H1 (cell line): ENCODE measurements at regions not wholly inside any gene's neighbourhood (a gene's known extent, or its start where the extent isn't known, plus 50 kb on each side); places are given as distances from the start of the nearest gene placed in this dataset.

Source experiments
- BCL11A ChIP-seq, 2 experiments: IDR thresholded peaks; one replicate each; pipeline ENCODE4 v1.6.1; 2011; ENCODE audit warnings: low read depth in 2 of 2, low read length in 2 of 2, mild to moderate bottlenecking in 2 of 2
- TF ChIP-seq, protein P1 (sequence below): fragments of 300-600 bp; sonication (generic); IDR thresholded peaks from 2 replicates; pipeline ENCODE4 v1.7.1; 2012; ENCODE audit warnings: low read length, moderate library complexity, mild to moderate bottlenecking, inconsistent platforms; ENCODE audit not compliant: insufficient replicate concordance
- TF ChIP-seq, protein P2 (sequence below): IDR thresholded peaks from 2 replicates; pipeline ENCODE4 v1.6.1; 2012; ENCODE audit warnings: inconsistent platforms

DNA sequence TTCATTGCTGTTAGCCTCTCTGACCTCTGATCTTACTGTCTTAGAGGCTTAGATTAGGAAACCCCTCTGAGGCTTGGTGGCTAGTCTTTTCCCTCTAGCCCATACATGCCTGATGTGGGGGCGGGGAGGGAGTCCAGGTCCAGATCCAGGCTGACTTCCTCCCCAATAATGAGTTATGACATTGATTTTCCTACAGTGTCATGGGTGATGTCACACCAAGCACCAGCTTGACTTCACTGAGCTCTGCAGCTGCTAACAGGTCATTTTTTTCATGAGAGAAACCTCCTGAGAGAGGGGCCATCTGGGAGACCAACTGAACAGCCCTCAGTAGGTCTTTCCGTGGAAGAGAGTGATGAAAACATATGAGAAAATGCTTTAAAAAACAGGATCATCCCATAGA, 180.2 kb upstream of the N4BP1 start (continued):
- TF ChIP-seq, protein P1, sequence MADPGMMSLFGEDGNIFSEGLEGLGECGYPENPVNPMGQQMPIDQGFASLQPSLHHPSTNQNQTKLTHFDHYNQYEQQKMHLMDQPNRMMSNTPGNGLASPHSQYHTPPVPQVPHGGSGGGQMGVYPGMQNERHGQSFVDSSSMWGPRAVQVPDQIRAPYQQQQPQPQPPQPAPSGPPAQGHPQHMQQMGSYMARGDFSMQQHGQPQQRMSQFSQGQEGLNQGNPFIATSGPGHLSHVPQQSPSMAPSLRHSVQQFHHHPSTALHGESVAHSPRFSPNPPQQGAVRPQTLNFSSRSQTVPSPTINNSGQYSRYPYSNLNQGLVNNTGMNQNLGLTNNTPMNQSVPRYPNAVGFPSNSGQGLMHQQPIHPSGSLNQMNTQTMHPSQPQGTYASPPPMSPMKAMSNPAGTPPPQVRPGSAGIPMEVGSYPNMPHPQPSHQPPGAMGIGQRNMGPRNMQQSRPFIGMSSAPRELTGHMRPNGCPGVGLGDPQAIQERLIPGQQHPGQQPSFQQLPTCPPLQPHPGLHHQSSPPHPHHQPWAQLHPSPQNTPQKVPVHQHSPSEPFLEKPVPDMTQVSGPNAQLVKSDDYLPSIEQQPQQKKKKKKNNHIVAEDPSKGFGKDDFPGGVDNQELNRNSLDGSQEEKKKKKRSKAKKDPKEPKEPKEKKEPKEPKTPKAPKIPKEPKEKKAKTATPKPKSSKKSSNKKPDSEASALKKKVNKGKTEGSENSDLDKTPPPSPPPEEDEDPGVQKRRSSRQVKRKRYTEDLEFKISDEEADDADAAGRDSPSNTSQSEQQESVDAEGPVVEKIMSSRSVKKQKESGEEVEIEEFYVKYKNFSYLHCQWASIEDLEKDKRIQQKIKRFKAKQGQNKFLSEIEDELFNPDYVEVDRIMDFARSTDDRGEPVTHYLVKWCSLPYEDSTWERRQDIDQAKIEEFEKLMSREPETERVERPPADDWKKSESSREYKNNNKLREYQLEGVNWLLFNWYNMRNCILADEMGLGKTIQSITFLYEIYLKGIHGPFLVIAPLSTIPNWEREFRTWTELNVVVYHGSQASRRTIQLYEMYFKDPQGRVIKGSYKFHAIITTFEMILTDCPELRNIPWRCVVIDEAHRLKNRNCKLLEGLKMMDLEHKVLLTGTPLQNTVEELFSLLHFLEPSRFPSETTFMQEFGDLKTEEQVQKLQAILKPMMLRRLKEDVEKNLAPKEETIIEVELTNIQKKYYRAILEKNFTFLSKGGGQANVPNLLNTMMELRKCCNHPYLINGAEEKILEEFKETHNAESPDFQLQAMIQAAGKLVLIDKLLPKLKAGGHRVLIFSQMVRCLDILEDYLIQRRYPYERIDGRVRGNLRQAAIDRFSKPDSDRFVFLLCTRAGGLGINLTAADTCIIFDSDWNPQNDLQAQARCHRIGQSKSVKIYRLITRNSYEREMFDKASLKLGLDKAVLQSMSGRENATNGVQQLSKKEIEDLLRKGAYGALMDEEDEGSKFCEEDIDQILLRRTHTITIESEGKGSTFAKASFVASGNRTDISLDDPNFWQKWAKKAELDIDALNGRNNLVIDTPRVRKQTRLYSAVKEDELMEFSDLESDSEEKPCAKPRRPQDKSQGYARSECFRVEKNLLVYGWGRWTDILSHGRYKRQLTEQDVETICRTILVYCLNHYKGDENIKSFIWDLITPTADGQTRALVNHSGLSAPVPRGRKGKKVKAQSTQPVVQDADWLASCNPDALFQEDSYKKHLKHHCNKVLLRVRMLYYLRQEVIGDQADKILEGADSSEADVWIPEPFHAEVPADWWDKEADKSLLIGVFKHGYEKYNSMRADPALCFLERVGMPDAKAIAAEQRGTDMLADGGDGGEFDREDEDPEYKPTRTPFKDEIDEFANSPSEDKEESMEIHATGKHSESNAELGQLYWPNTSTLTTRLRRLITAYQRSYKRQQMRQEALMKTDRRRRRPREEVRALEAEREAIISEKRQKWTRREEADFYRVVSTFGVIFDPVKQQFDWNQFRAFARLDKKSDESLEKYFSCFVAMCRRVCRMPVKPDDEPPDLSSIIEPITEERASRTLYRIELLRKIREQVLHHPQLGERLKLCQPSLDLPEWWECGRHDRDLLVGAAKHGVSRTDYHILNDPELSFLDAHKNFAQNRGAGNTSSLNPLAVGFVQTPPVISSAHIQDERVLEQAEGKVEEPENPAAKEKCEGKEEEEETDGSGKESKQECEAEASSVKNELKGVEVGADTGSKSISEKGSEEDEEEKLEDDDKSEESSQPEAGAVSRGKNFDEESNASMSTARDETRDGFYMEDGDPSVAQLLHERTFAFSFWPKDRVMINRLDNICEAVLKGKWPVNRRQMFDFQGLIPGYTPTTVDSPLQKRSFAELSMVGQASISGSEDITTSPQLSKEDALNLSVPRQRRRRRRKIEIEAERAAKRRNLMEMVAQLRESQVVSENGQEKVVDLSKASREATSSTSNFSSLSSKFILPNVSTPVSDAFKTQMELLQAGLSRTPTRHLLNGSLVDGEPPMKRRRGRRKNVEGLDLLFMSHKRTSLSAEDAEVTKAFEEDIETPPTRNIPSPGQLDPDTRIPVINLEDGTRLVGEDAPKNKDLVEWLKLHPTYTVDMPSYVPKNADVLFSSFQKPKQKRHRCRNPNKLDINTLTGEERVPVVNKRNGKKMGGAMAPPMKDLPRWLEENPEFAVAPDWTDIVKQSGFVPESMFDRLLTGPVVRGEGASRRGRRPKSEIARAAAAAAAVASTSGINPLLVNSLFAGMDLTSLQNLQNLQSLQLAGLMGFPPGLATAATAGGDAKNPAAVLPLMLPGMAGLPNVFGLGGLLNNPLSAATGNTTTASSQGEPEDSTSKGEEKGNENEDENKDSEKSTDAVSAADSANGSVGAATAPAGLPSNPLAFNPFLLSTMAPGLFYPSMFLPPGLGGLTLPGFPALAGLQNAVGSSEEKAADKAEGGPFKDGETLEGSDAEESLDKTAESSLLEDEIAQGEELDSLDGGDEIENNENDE: no peak
- TF ChIP-seq, protein P2, sequence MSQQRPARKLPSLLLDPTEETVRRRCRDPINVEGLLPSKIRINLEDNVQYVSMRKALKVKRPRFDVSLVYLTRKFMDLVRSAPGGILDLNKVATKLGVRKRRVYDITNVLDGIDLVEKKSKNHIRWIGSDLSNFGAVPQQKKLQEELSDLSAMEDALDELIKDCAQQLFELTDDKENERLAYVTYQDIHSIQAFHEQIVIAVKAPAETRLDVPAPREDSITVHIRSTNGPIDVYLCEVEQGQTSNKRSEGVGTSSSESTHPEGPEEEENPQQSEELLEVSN: no peak
- TF ChIP-seq BCL11A (IDR thresholded peaks at IDR 0.05; ENCODE audit: low read depth in 2 of 2, low read length in 2 of 2): no peak
